Thyroid gland (tissue), 4 donors: ENCODE measurements at regions not wholly inside any gene's neighbourhood (a gene's known extent, or its start where the extent isn't known, plus 50 kb on each side); places are given as distances from the start of the nearest gene placed in this dataset.

ENCODE experiments used
- DNase-seq, 2 donors: peaks; one replicate each; pipeline ENCODE4 v3.0.0-alpha.2; 2019
- H3K27ac ChIP-seq, 3 donors: fragments of 200-600 bp; sonication (generic); 1 replicate in 2 of 3; 2 replicates in 1 of 3; pipeline ENCODE4 v1.5.1; 2016 to 2019; ENCODE audit warnings: mild to moderate bottlenecking in 1 of 3, moderate library complexity in 1 of 3
- H3K27me3 ChIP-seq: fragments of 200-600 bp; sonication (generic); one replicate; pipeline ENCODE4 v1.5.1; 2019
- H3K36me3 ChIP-seq, 2 donors: fragments of 200-600 bp; sonication (generic); one replicate each; pipeline ENCODE4 v1.5.1; 2016 to 2019
- H3K4me1 ChIP-seq, 2 donors: fragments of 200-600 bp; sonication (generic); one replicate each; pipeline ENCODE4 v1.5.1; 2017 to 2019
- H3K4me3 ChIP-seq, 3 donors: fragments of 200-600 bp; sonication (generic); replicated peaks in 1 of 3; 1 replicate in 2 of 3; 2 replicates in 1 of 3; pipeline ENCODE4 v1.5.1; 2016; ENCODE audit warnings: mild to moderate bottlenecking in 1 of 3
- H3K9me3 ChIP-seq: fragments of 200-600 bp; sonication (generic); one replicate; pipeline ENCODE4 v1.5.1; 2017
- CTCF ChIP-seq, 6 experiments: fragments of 200-600 bp in 3 of 6; fragments of 450-650 bp in 3 of 6; sonication (generic) in 3 of 6; IDR thresholded peaks; one replicate each; pipeline ENCODE4 v1.5.1; 2016 to 2019; ENCODE audit warnings: antibody characterized with exemption in 6 of 6, mild to moderate bottlenecking in 2 of 6, inconsistent platforms in 1 of 6, moderate library complexity in 1 of 6
- POLR2A ChIP-seq, 2 donors: fragments of 450-650 bp; IDR thresholded peaks; one replicate each; pipeline ENCODE4 v1.6.1; 2017; ENCODE audit warnings: antibody characterized with exemption in 2 of 2, mild to moderate bottlenecking in 2 of 2, moderate library complexity in 1 of 2
- WGBS, 2 donors: methylation state at CpG; one replicate each; pipeline ENCODE4 v1.1.5; 2017; 5-methylcytosine and 5-hydroxymethylcytosine counted together
- intact Hi-C: fragments of 100-400 bp; cut with DNase I; formaldehyde crosslinking; loops from one replicate; pipeline ENCODE4 v1.15.1; 2023

DNA sequence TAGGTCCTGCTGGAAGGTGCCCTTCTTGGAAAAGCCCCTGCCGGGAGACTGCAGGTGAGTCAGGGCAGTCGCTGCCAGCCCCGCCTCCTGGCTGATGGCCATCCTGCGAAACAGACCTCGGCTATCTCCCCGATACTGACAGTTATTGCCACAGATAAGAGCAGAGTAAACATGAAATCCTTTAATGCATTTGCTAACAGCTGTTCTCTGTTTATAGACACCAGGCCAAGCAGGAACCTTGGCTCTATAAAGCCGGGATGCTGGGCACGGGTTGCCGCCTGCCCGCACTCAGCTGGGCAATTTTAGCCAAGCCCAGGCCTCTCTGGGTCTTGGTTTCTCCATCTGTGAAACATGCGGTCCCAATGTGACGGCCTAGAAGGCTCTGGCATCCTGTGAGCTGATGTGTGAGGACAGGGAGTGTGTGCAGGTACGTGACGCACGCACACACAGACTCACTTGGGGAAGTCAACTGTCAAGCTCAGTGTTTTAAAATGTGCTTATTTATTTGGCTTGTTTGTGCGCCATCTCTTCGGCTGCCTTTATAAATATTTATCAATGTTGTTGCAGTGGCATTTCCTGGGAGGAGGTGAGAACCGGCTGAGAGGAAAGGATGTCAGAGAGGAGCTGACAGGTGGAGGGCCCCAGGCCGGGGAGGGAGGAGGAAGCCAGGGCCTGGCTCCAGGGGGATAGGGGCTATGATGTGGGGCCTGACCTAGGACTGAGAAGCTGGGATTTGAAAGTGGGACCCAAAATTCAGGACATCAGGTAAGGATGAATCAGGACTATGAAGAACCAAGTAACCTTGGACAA lies 50.8 kb upstream of the PRR23E start:
- peaks cover 0 to 13% of the 10 kb centered on the region in 2 donors for H3K4me1 ChIP-seq
- H3K36me3 ChIP-seq, result no peaks in the 10 kb centered on the region
- DNase-seq, result no peak
- H3K4me3 ChIP-seq, result no peak overlapping the region
- no peak for TF ChIP-seq CTCF (IDR thresholded peaks at IDR 0.05)
- no peak for TF ChIP-seq POLR2A (IDR thresholded peaks at IDR 0.05)
- H3K9me3 ChIP-seq, result no peaks in the 10 kb centered on the region
- H3K27ac ChIP-seq, result no peak overlapping the region
- H3K27me3 ChIP-seq, result no peaks in the 10 kb centered on the region
- 83 to 85% methylated on average over 16 to 19 of the region's 19 CpGs for WGBS, 2 donors
- intact Hi-C loops, result no loop called here
